ENCODE measurements at regions not wholly inside any gene's neighbourhood (a gene's known extent, or its start where the extent isn't known, plus 50 kb on each side); places are given as distances from the start of the nearest gene placed in this dataset.

DNA sequence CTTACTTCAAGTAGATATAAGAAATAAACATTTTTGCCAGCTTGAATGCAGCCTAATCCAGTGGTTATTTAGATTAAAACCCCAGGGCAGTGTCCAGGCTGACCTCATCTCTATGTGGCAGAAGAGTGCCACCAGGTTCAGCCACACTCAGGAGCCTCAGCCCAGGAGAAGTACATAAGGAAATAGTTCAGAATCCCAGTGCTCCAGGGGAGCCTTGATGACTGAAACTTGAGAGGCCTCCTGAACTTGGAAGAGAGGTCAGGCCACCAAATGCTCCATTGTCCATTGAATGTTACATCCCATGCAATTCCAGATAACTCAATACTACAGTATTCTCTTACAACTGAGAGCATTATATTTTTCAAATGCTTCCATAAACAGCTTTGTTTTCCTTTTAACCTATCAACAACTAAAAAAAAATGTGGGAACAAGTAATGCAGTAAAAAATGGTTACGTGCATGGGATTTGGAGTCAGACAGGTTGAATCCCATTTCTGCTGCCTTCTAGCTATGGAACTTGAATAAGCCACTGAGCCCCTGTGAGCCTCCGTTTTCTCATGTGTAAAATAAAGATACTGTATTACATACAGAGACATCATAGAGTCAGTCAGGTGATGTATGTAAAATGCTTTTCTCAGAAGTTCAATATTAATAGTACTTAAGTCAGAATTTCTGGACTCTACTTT is 248.0 kb downstream of the PLPP3 start:
- TF ChIP-seq, protein P1, sequence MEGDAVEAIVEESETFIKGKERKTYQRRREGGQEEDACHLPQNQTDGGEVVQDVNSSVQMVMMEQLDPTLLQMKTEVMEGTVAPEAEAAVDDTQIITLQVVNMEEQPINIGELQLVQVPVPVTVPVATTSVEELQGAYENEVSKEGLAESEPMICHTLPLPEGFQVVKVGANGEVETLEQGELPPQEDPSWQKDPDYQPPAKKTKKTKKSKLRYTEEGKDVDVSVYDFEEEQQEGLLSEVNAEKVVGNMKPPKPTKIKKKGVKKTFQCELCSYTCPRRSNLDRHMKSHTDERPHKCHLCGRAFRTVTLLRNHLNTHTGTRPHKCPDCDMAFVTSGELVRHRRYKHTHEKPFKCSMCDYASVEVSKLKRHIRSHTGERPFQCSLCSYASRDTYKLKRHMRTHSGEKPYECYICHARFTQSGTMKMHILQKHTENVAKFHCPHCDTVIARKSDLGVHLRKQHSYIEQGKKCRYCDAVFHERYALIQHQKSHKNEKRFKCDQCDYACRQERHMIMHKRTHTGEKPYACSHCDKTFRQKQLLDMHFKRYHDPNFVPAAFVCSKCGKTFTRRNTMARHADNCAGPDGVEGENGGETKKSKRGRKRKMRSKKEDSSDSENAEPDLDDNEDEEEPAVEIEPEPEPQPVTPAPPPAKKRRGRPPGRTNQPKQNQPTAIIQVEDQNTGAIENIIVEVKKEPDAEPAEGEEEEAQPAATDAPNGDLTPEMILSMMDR (IDR thresholded peaks at IDR 0.05; ENCODE audit: borderline replicate concordance, insufficient read depth, low read depth, low read length), result no peak
- H3K4me3 ChIP-seq (ENCODE audit: low read depth, low read length), result no peak overlapping the region

DNA sequence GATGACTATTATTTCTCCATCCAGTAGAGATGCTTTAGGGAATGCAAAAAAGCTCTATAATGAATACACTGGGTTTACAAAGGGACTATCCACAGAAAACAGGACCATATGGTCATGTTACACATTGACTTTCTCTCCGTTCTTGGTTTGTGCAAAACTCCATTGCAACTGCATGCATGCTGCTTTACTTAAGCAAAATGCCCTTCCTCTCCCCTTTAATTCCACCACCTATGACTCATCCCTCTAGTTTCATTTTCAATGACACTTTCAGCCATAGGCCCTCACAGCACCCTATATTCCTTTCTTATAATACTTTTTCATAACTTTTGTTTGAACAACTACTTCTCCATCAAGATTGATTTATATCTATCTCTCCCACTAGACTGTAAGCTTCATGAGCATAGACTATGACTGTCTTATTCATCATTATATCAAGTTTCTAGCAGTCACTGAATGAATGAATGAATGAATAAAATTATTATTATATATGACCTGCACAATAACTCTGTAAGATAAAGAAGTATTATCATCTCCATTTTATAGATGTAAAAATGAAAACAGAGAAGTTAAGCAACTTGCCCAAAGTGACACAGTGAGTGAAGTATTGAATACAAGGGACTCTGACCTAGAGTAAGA is 248.9 kb downstream of the PLPP3 start:
- H3K4me3 ChIP-seq (ENCODE audit: low read depth, low read length), result no peak overlapping the region
- TF ChIP-seq, protein P1 (IDR thresholded peaks at IDR 0.05; ENCODE audit: borderline replicate concordance, insufficient read depth, low read depth, low read length), result no peak

DNA sequence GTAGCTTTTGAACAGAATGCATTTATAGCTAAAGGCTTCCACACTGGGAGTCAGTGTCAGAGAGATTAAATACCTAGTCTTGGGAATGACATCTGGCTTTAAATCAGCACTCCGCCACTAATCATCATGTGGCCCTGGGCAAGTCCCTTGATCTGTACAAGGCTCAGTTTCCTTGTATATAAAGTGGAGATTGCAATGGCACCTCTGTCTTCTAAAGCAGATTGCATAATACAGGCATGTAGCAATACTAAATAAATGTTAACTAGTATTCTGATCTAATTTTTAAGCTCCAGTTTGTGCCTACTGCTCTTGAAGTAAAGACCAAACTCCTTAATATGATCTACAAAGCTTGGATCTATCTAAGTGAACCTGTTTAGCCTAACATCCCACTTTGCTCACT is 249.4 kb downstream of the PLPP3 start:
- TF ChIP-seq, protein P1 (IDR thresholded peaks at IDR 0.05; ENCODE audit: borderline replicate concordance, insufficient read depth, low read depth, low read length), result no peak

DNA sequence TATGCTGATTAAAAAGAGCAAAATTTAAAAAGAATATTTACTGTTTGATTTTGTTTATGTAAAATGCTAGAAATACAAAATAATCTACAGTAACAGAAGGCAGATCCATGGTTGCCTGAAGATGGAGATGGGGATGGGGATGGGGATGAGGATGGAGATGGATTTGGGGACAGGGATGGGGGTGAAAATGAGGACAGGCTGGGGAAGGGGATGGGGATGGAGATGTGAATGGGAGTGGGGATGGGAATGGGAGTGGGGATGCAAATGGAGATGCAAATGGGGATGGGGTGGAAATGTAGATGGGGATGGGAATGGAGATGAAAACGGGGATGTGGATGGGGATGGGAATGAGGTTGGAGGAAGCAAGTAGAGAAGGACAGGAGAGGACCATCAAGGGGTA is 252.2 kb downstream of the PLPP3 start:
- no peak overlapping the region for H3K4me3 ChIP-seq (ENCODE audit: low read depth, low read length)
- TF ChIP-seq, protein P1 (IDR thresholded peaks at IDR 0.05; ENCODE audit: borderline replicate concordance, insufficient read depth, low read depth, low read length), result no peak

More for the DNA sequence above, 249.4 kb downstream of the PLPP3 start:
- H3K4me3 ChIP-seq (ENCODE audit: low read depth, low read length), result no peak overlapping the region

DNA sequence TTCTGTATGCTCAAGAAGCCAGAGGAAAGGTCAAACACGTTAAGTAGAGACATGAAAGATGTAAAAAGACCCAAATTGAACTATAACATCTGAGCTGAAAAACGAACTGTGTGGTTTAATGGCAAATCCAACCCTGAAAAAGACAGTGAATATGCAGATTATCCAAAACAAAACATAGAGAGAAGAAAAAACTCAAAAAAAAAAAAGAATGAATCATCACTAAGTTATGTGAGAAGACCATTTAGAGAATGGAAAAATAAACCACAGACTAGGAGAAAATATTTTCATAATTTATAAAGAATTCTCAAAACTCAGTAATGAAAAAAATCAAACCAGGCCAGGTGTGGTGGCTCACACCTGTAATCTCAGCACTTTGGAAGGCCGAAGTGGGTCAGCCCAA is 253.3 kb downstream of the PLPP3 start:
- no peak overlapping the region for H3K4me3 ChIP-seq (ENCODE audit: low read depth, low read length)
- TF ChIP-seq, protein P1 (IDR thresholded peaks at IDR 0.05; ENCODE audit: borderline replicate concordance, insufficient read depth, low read depth, low read length), result no peak

DNA sequence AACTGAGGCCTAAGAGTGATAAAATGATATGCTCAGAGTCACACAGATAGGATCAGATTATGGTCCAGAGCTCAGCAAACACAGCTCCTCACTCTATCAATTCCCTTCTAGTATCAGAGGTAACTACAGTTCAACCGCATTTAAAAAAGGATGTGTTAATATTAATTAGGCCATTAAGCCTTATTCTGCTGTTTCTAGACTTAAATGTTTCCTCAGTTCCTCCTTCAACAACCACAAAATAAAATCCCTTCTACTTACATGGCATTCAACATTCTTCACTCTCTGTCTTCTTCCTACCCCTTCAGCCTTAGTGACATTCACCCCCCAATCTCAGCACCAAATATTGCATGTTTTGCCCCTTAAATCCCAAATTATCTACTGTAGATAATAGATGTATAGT is 254.9 kb downstream of the PLPP3 start:
- TF ChIP-seq, protein P1 (IDR thresholded peaks at IDR 0.05; ENCODE audit: borderline replicate concordance, insufficient read depth, low read depth, low read length), result no peak
- H3K4me3 ChIP-seq (ENCODE audit: low read depth, low read length), result no peak overlapping the region

DNA sequence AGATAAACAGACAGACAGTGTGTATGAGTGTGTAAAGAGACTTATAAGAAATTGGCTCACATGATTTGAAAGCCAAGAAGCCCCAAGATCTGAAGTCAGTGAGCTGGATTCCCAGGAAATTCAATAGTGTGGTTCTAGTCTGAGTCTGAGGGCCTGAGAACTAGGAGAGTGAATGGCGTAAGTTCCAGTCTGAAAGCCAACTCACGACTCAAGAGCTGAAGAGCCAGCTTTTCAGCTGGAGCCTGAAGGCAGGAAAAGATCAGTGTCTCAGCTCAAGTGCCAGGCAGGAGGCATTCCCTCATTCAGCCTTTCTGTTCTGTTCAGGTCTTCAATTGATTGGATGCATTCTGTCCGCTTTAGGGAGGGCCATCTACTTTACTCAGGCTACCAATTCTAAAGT is 257.2 kb downstream of the PLPP3 start:
- TF ChIP-seq, protein P1 (IDR thresholded peaks at IDR 0.05; ENCODE audit: borderline replicate concordance, insufficient read depth, low read depth, low read length), result no peak
- H3K4me3 ChIP-seq (ENCODE audit: low read depth, low read length), result no peak overlapping the region

Measured in GM12875 (cell line).